Right lobe of liver (tissue), 6 donors: ENCODE measurements at regions not wholly inside any gene's neighbourhood (a gene's known extent, or its start where the extent isn't known, plus 50 kb on each side); places are given as distances from the start of the nearest gene placed in this dataset.
"Not testable (repeated sequence)": the region's sequence is repeated elsewhere in the genome, so short reads cannot be mapped to it uniquely, and the experiment has no call there.

Source experiments
- ATAC-seq, 4 donors: fragments of 200-7000 bp; cut with Tn5 transposase; one replicate each; pipeline ENCODE4 v1.9.1; 2020; ENCODE audit warnings: mild to moderate bottlenecking in 4 of 4, moderate library complexity in 4 of 4
- DNase-seq, 3 donors: peaks; one replicate each; pipeline ENCODE4 v3.0.0-alpha.2; 2020
- H3K27ac ChIP-seq, 3 donors: fragments of 200-600 bp; one replicate each; pipeline ENCODE4 v1.8.0; 2022
- H3K27me3 ChIP-seq, 2 donors: fragments of 200-600 bp; one replicate each; pipeline ENCODE4 v1.8.0; 2022
- H3K36me3 ChIP-seq, 4 donors: fragments of 200-600 bp; sonication (generic) in 1 of 4; one replicate each; pipeline versions ENCODE4 v1.5.1 to v1.8.0; 2017 to 2022; ENCODE audit warnings: control low read depth in 1 of 4
- H3K4me1 ChIP-seq, 4 donors: fragments of 200-600 bp; sonication (generic) in 1 of 4; one replicate each; pipeline versions ENCODE4 v1.5.1 to v1.8.0; 2017 to 2022; ENCODE audit warnings: control low read depth in 1 of 4
- H3K4me3 ChIP-seq, 3 donors: fragments of 200-600 bp; one replicate each; pipeline ENCODE4 v1.8.0; 2022
- H3K9me3 ChIP-seq, 4 donors: fragments of 200-600 bp; sonication (generic) in 1 of 4; one replicate each; pipeline versions ENCODE4 v1.5.1 to v1.8.0; 2017 to 2022; ENCODE audit warnings: control low read depth in 1 of 4
- CTCF ChIP-seq, 4 donors: fragments of 200-600 bp in 3 of 4; fragments of 450-650 bp in 1 of 4; IDR thresholded peaks; one replicate each; pipeline versions ENCODE4 v1.5.1 to v1.8.0; 2016 to 2022; ENCODE audit warnings: antibody characterized with exemption in 4 of 4, mild to moderate bottlenecking in 2 of 4
- POLR2A ChIP-seq: fragments of 450-650 bp; IDR thresholded peaks from one replicate; pipeline ENCODE4 v1.6.1; 2017; ENCODE audit warnings: antibody characterized with exemption, mild to moderate bottlenecking
- whole genome bisulfite sequencing: methylation state at CpG from one replicate; pipeline ENCODE4 v1.1.6; 2018; ENCODE audit warnings: low coverage, low lambda C conversion rate; ENCODE audit not compliant: insufficient coverage; ENCODE audit errors: missing lambda C conversion rate; 5-methylcytosine and 5-hydroxymethylcytosine counted together
- intact Hi-C, 2 donors: fragments of 100-400 bp; cut with DNase I; formaldehyde crosslinking; loops; one replicate each; pipeline versions ENCODE4 v1.11.2 to v1.14.1; 2022
- donor health status: DM: no; HTN: yes; CAD: no.
- donor health status: DM: no; HTN: no; CAD: no.
- donor health status: DM: no; HTN: no; CAD: no.
- donor health status: DM: no; HTN: yes; CAD: no.
- donor health status: DM: no; HTN: yes; CAD: no.

- ATAC-seq = peak; percentile 83 to 99 (median 94)
- Histone ChIP-seq H3K27ac (peak overlapping the region in 1 of 3 donors; percentile 29), H3K4me3 (peak overlapping the region in 2 of 3 donors; percentile 6 to 29), H3K36me3 (no peaks in the 10 kb centered on the region), H3K4me1 (no peaks in the 10 kb centered on the region), H3K9me3 (no peaks in the 10 kb centered on the region), H3K27me3 (no peaks in the 10 kb centered on the region)
- DNase-seq = no peak
- no peak for TF ChIP-seq CTCF (IDR thresholded peaks at IDR 0.05)
- intact Hi-C loops = no loop called here
- WGBS = 32% methylated on average over 4 of the region's 5 CpGs
Observed at GRCh38 chr13:68551701-68552522, 1321.8 kb upstream of the PCDH9 start.

- H3K9me3 ChIP-seq = no peaks in the 10 kb centered on the region
- H3K27me3 ChIP-seq = no peaks in the 10 kb centered on the region
- H3K36me3 ChIP-seq = no peaks in the 10 kb centered on the region
- H3K4me3 ChIP-seq = no peak overlapping the region
- WGBS = 60% methylated on average over 1 of the region's 1 CpG
- H3K27ac ChIP-seq = no peak overlapping the region
- DNase-seq = no peak
- intact Hi-C loops = no loop called here
- no peaks in the 10 kb centered on the region for H3K4me1 ChIP-seq
- no peak for ATAC-seq
- TF ChIP-seq CTCF (IDR thresholded peaks at IDR 0.05) = no peak
- no peak for TF ChIP-seq POLR2A
Observed at GRCh38 chr13:68550330-68550729, 1320.2 kb upstream of the PCDH9 start.

GRCh38 chr13:68540244-68540643 is 1310.1 kb upstream of the PCDH9 start:
- H3K9me3 ChIP-seq = no peaks in the 10 kb centered on the region
- H3K4me1 ChIP-seq = no peaks in the 10 kb centered on the region
- 57% methylated on average over 2 of the region's 2 CpGs for WGBS
- H3K27ac ChIP-seq = no peak overlapping the region
- intact Hi-C loops = no loop called here
- DNase-seq (no peak), ATAC-seq (no peak)
- no peaks in the 10 kb centered on the region for H3K27me3 ChIP-seq
- no peak overlapping the region for H3K4me3 ChIP-seq
- no peaks in the 10 kb centered on the region for H3K36me3 ChIP-seq
- TF ChIP-seq CTCF (IDR thresholded peaks at IDR 0.05) = no peak
- no peak for TF ChIP-seq POLR2A

- 86% methylated on average over 1 of the region's 1 CpG for WGBS
- no peaks in the 10 kb centered on the region for H3K27me3 ChIP-seq
- no peak for DNase-seq
- H3K4me3 ChIP-seq = no peak overlapping the region
- TF ChIP-seq POLR2A = no peak
- H3K9me3 ChIP-seq = no peaks in the 10 kb centered on the region
- ATAC-seq = no peak
- no peak overlapping the region for H3K27ac ChIP-seq
- H3K4me1 ChIP-seq = no peaks in the 10 kb centered on the region
- H3K36me3 ChIP-seq = no peaks in the 10 kb centered on the region
- intact Hi-C loops = no loop called here
Observed at GRCh38 chr13:68535329-68535728, 1305.2 kb upstream of the PCDH9 start.

- DNase-seq, ATAC-seq, H3K9me3 ChIP-seq, H3K27me3 ChIP-seq, H3K4me1 ChIP-seq, intact Hi-C loops, H3K27ac ChIP-seq, H3K36me3 ChIP-seq, H3K4me3 ChIP-seq: not testable (repeated sequence)
- WGBS = 24% methylated on average over 1 of the region's 1 CpG
Observed at GRCh38 chr13:68527167-68527566, 1297.0 kb upstream of the PCDH9 start.
